GM19324 (cell line): ENCODE measurements at regions not wholly inside any gene's neighbourhood (a gene's known extent, or its start where the extent isn't known, plus 50 kb on each side); places are given as distances from the start of the nearest gene placed in this dataset.

ENCODE experiments used
- ATAC-seq: cut with Tn5 transposase; IDR thresholded peaks from one replicate; pipeline ENCODE4 v1.9.1; 2021; ENCODE audit warnings: mild to moderate bottlenecking, moderate library complexity; ENCODE audit not compliant: unreplicated experiment, low FRiP score

GRCh38 chr7:125599387-125599786, 669.8 kb upstream of the POT1 start:
- ATAC-seq, result no peak

DNA sequence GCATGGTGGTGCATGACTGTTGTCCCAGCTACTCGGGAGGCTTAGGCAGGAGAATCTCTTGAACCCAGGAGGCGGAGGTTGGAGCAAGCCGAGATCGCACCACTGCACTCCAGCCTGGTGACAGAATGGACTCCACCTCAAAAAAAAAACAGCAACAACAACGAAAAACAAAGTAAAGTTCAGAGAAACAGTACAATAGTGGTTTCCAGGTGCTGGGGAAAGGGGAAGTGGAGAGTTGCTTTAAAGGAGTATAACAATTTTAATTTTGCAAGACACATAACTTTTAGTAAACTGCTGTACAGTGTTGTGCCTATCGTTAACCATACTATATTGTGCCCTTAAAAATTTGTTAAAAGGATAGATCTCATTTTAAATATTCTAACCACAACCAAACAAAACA, 662.7 kb upstream of the POT1 start:
- ATAC-seq, result no peak

- no peak for ATAC-seq
Observed at GRCh38 chr7:125573126-125573525, 643.5 kb upstream of the POT1 start.

GRCh38 chr7:125572414-125572813, 642.8 kb upstream of the POT1 start:
- no peak for ATAC-seq

DNA sequence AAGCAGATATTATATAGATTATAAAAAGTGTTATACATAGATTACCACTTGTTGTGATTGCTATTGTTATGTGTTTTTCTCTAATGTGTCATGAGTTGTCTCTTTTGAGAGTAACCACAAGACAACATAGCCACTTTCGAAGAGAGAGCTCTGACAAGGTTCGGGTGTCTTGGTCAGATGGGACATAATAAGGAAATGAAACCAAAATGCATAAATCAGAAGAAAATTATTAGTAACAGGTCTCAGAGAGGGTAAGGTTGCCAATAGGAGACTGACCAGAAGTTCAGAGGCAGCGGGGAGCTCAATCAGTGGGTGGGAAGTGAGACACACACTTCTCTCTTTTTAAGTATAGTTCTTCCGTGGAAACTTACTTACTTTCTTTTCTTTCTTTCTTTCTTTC, 639.2 kb upstream of the POT1 start:
- ATAC-seq, result peak; percentile 87

- no peak for ATAC-seq
Observed at GRCh38 chr7:125567686-125568085, 638.1 kb upstream of the POT1 start.

DNA sequence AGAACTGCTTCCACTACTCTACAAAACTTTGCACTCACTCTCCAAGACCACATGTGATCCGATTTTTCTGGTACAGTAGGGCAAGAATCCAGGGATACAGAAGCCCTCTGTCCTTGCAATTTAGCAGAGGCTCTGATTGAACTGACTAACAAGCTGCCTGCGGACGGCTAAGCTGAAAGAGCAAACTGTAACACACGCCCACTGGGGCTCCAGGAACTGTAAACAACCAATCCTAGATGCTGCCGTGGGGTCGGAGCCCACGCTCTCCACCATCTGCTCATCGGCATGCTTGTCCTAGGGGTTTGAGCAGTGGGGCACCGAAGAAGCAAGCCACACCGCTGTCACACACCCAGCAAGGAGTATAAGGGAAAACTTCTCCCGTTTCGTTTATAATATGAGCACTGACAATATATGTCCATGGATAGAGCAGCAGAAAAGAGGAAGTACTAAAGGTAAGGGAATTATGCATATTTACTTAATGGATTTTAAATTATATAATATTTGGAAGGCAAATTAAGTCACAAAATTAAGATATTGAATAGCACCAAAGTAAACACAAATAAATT, 634.4 kb upstream of the POT1 start:
- no peak for ATAC-seq

DNA sequence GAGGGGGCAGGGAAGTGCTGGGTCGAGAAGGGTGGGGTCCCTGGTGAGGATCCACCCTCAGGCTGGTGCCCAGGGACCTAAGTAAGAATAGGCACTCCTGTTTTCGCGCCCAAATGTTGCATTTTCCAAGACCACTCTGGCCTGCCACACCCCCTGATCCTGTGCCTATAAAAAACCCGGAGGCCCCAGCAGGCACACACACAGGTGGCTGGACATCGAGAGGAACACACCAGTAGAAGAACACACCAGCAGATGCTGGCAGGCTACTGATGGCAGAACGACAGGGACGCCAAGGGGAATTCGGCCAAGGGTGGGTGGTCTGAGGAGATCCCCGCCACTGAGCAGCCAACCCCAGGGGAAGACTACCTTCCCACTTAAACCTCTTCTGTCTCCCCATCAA, 633.9 kb upstream of the POT1 start:
- no peak for ATAC-seq

DNA sequence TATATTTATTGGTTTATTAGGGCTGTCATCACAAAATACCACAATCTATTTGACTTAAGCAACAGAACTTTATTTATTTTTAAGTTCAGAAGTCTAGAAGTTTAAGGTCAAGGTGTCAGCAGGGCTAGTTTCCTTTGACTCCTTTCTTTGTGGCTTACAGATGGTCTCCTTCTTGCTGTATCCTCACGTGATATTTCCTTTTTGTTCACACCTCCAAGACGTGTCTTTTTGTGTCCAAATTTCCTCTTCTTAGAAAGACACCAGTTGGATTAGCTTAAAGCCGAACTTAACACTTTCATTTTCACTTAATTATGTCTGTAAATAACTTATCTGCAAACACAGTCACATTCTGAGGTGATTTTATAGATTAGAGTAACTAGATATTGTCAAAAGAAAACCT, 631.4 kb upstream of the POT1 start:
- ATAC-seq, result no peak

GRCh38 chr7:125559921-125560320, 630.3 kb upstream of the POT1 start:
- ATAC-seq, result no peak

GRCh38 chr7:125555916-125556315, 626.3 kb upstream of the POT1 start:
- no peak for ATAC-seq

GRCh38 chr7:125551008-125551407, 621.4 kb upstream of the POT1 start:
- no peak for ATAC-seq

DNA sequence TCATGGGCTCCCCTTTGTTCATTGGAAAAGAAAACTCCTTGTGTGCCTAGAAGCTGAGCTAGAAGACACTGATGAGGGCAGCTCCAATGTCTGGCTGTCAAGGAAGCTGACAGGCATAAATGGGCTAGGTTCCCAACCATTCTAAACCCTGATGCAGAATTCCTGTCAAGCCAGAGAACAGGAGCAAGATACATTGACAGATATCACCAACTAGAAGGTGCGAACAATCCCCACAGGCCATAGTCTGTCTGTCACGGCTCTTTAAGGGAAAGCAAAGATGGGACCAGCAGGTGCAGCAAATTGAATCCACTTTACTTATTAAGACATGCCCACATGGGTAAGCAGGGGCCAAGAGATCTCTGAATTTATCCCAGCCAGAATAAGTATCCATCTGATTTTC, 617.9 kb upstream of the POT1 start:
- ATAC-seq, result no peak

DNA sequence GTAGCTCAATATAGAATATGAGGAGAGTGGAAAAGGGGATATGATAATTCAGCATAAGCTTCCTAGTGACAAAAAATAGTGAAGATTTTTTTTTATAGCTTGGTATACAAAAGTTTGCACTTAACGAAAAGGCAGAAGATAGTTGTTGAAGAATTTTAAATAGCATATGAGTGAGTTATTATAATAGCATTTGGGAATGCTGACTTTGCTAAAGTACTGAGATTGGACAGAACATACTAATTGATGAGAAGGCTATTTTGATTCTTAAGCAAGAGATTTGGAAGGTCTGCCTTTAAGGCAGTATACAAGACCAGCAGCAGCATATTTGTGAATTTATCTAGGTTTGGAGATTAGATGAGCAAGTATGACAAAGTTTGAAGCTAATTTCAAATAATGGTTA, 600.9 kb upstream of the POT1 start:
- no peak for ATAC-seq

DNA sequence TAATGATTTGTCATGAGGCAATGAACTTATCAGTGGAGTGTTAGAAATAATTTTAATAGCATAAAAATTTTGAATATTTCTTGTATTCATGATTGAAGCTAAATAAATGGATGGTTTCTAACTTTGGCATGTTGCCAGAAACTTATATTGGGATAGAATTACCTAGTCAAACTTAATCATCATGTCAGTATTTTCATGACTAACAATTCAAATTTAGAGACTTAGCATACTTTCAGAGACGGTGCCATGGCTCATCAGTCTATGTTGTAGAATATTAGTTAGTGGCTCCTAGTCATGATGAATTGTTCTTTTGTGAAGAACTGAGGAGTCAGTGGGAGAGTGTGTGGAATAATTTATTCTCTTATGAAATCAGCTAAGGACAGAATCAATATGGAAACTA, 599.6 kb upstream of the POT1 start:
- ATAC-seq, result no peak

DNA sequence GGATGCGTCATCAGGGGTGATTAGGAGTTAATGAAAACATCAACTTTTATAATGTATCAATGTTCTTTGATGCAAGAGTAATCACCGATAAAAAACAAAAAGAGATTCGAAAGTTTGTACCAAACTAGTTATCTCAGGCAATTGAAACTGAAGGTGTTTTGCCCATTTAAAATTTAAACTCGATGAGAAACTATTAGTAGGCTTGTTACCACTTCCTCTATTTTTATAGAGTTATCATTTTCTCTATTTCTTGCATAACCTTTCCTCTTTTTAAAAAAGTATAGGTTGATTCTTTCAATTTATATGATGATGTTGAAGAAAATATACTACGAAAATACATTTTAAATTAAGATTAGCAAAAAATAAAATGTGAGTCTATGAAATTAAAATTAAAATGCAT, 597.3 kb upstream of the POT1 start:
- no peak for ATAC-seq

- no peak for ATAC-seq
Observed at GRCh38 chr7:125526092-125526491, 596.5 kb upstream of the POT1 start.

DNA sequence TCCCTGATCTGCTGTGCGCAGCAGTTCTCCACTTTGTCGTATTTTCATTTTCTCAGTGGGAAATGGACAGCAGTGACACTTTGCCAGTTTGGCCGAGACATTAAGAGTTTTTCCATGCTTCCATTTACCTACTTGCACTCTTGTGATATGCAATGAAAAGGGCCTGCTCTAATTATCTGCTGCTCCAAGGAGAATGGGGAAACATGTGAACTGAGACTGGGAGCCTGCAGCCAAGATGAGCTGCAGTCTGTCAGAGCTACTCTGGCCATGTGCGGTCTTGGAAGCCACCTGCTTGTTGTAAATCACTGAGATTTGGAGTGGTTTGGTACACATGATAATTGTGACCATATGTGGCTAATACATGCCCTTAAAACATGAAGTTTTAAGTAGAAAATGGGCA, 586.6 kb upstream of the POT1 start:
- no peak for ATAC-seq

- no peak for ATAC-seq
Observed at GRCh38 chr7:125512373-125512772, 582.7 kb upstream of the POT1 start.

DNA sequence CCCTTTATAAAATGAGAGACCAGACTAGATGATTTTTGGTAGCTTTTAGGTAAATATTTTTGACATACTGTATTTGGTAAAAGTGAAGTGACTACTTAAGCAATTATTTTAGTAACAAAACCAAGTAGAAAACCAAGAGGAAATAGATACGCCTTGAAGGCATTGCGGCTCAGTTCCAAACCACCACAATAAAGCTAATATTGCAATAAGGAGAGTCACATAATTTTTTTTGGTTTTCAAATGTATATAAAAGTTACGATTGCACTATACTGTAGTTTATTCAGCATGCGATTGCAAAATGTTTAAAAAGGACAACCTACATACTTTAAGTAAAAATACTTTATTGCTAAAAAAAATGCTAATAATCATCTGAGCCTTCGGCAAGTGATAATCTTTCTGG, 581.7 kb upstream of the POT1 start:
- ATAC-seq, result no peak

DNA sequence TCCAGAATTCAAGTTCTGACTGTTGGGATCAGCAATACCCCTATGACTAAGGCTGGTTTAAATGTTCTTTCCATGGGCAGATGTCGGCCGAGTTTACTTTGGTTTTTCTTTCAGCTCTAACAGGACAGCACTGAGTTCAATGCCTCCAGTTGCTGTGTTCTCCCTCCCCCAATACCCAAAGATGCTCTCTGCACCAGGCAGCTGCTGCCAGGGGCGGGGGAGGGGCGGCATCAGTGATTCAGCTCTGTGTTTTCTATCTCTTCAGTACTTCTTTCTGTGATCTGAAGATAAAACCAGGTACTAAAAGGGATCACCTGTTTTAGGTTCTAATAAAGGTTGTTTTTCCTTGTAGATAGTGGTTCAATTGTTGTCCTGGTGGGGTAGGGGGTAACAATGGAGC, 576.7 kb upstream of the POT1 start:
- ATAC-seq, result no peak

GRCh38 chr7:125504848-125505247, 575.2 kb upstream of the POT1 start:
- no peak for ATAC-seq

GRCh38 chr7:125495997-125496396, 566.4 kb upstream of the POT1 start:
- ATAC-seq, result no peak
